CD4-positive, alpha-beta T cell treated with Interleukin-4 for 1 hour (primary cell): ENCODE measurements at regions not wholly inside any gene's neighbourhood (a gene's known extent, or its start where the extent isn't known, plus 50 kb on each side); places are given as distances from the start of the nearest gene placed in this dataset.

Experiments
- DNase-seq, 2 donors: peaks; one replicate each; pipeline ENCODE4 v3.0.0-alpha.2; 2020 to 2022

GRCh38 chr2:12831016-12831415, 114.3 kb downstream of the TRIB2 start:
- no peak for DNase-seq

- no peak for DNase-seq
Observed at GRCh38 chr2:12834239-12834638, 117.5 kb downstream of the TRIB2 start.

GRCh38 chr2:12835733-12836132, 119.0 kb downstream of the TRIB2 start:
- DNase-seq, result no peak

- DNase-seq, result no peak
Observed at GRCh38 chr2:12839339-12839738, 122.6 kb downstream of the TRIB2 start.

- DNase-seq, result no peak
Observed at GRCh38 chr2:12841021-12841420, 124.3 kb downstream of the TRIB2 start.

- no peak for DNase-seq
Observed at GRCh38 chr2:12842917-12843316, 126.2 kb downstream of the TRIB2 start.

GRCh38 chr2:12844511-12844910, 127.8 kb downstream of the TRIB2 start:
- no peak for DNase-seq

- DNase-seq, result no peak
Observed at GRCh38 chr2:12847694-12848575, 131.2 kb downstream of the TRIB2 start.

- no peak for DNase-seq
Observed at GRCh38 chr2:12852135-12852534, 135.4 kb downstream of the TRIB2 start.

GRCh38 chr2:12854001-12854530, 137.3 kb downstream of the TRIB2 start:
- no peak for DNase-seq

GRCh38 chr2:12855508-12855907, 138.8 kb downstream of the TRIB2 start:
- peak in 1 of 2 donors; percentile 40 for DNase-seq

GRCh38 chr2:12856934-12857601, 140.3 kb downstream of the TRIB2 start:
- DNase-seq, result peak; percentile 20 to 72

GRCh38 chr2:12857891-12858290, 141.2 kb downstream of the TRIB2 start:
- DNase-seq, result no peak

- DNase-seq, result no peak
Observed at GRCh38 chr2:12858786-12859185, 142.1 kb downstream of the TRIB2 start.

GRCh38 chr2:12861344-12861930, 144.7 kb downstream of the TRIB2 start:
- peak in 1 of 2 donors; percentile 36 for DNase-seq

GRCh38 chr2:12862541-12862940, 145.8 kb downstream of the TRIB2 start:
- DNase-seq, result no peak

GRCh38 chr2:12863937-12864336, 147.2 kb downstream of the TRIB2 start:
- no peak for DNase-seq

- DNase-seq, result no peak
Observed at GRCh38 chr2:12867631-12868287, 151.0 kb downstream of the TRIB2 start.

- no peak for DNase-seq
Observed at GRCh38 chr2:12870692-12871091, 154.0 kb downstream of the TRIB2 start.

GRCh38 chr2:12871694-12872315, 155.1 kb downstream of the TRIB2 start:
- DNase-seq, result no peak

- DNase-seq, result no peak
Observed at GRCh38 chr2:12877761-12878160, 161.0 kb downstream of the TRIB2 start.

- no peak for DNase-seq
Observed at GRCh38 chr2:12879649-12880048, 162.9 kb downstream of the TRIB2 start.

GRCh38 chr2:12881952-12882351, 165.2 kb downstream of the TRIB2 start:
- no peak for DNase-seq
